Medulla oblongata (tissue), 1 donor: ENCODE measurements at regions not wholly inside any gene's neighbourhood (a gene's known extent, or its start where the extent isn't known, plus 50 kb on each side); places are given as distances from the start of the nearest gene placed in this dataset.
"Not testable (repeated sequence)": the region's sequence is repeated elsewhere in the genome, so short reads cannot be mapped to it uniquely, and the experiment has no call there.

Experiments used
- DNase-seq: peaks from one replicate; pipeline ENCODE4 v3.0.0-alpha.2; 2015; ENCODE audit errors: extremely low spot score

DNA sequence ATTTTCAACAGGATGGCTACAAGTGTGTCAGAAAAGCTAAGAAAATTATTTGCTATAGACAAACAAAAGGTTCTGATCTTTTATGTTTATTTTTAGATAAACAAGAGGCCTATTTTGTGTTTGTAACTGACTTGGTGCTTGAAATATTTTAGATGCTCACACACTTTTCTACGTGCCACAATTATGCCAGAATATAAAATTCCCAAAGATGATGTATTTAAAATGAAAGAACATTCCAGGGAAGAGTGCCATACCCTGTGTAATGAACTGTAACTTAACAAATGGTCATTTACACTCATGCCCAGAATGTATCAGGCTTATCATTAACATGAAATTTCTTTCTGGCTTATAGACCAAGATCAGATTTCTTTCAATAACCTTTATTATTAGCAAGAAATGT lies 144.9 kb upstream of the MTPN start:
- no peak for DNase-seq

- DNase-seq, result no peak
Observed at GRCh38 chr7:136117539-136117938, 140.4 kb upstream of the MTPN start.

DNA sequence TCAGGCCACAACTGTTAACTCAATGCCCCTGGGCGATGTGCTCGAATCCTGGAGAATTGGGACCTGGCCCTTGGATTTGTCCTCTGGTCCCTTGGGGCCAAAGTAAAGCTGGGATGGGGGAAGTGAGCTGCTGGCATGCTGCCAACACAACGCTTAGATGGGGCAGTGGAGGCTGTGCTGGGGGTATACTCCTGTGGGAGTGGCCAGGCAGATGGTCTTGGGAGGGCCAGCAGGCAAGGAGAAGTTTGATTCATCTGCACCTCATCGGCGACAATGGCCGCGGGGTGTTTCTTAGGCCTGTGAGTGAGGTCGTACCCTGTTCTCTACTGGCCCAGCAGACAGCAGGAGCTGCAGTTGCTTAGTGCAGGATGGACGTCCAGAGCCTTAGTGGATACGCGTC lies 139.0 kb upstream of the MTPN start:
- no peak for DNase-seq

DNA sequence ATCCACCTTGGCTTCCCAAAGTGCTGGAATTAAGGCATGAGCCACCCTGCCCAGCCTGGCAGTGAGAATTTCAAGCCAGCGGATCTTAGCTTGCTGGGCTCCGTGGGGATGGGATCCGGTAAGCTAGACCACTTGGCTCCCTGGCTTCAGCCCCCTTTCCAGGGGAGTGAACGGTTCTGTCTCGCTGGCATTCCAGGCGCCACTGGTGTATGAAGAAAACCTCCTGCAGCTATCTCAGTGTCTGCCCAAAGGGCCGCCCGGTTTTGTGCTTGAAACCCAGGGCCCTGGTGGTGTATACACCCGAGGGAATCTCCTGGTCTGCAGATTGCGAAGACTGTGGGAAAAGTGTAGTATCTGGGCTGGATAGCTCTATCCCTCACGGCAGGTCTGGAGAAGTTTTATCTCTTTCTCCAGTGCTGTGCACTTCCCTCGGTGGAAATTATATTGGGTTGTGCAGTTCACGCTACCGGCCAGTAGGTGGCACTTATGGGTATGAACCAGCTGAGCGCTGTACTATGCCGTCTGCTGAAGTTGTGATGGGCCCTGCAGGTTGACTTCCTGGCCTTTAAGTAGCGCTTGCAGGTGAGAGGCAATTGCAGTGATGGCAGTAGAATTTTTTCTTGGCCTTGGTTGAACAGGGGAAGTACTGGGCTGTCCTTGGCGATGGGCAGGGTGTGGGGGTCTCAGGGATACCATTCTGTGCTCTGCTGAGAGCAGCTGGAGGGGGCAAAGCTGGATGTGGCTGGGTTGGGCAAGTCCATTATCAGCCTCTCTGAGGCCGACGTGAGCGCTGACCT lies 138.0 kb upstream of the MTPN start:
- DNase-seq, result peak; percentile 21

DNA sequence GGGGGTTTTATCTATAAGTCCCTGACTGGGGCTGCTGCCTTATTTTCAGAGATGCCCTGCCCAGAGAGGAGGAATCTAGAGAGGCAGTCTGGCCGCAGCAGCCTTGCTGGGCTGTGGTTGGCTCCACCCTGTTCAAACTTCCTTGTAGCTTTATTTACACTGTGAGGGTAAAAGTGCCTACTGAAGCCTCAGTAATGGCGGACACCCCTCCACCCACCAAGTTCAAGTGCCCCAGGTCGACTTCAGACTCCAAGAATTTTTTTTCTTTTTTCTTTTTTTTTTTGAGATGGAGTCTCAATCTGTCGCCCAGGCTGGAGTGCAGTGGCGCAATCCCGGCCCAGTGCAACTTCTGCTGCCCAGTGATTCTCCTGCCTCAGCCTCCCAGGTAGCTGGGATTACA lies 137.3 kb upstream of the MTPN start:
- not testable (repeated sequence) for DNase-seq

GRCh38 chr7:136109037-136109436 lies 131.9 kb upstream of the MTPN start:
- DNase-seq, result not testable (repeated sequence)

DNA sequence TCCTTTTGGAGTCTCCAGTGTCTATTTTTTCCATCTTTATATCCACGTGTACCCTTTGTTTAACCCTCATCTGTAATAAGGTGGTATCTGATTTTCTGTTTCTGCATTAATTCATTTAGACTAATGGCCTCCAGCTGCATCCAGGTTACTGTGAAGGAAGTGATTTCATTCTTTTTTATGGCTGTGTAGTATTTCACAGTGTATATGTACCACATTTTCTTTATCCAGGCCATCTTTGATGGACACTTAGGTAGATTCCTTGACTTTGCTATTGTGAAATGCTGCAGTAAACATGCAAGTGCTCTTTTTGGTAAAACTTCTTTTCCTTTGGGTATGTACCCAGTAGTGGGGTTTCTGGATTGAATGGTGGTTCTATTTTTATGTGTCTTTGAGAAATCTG lies 128.0 kb upstream of the MTPN start:
- DNase-seq, result no peak

DNA sequence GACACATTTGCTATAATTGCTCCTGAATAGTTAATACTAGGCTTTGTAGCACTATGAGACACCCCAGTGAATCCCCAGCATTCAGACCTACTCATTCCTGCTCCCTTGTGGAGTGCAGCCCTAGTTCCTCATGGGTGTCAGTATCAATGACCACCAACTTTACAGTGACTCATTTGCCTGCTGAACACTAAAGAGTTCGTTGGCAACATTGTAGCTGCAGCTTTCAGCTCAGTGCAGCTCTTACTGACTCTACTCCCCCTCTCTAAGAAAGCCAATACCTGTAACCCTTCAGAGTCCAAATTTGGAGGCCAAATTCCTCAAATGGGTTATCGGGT lies 127.1 kb upstream of the MTPN start:
- DNase-seq, result no peak

DNA sequence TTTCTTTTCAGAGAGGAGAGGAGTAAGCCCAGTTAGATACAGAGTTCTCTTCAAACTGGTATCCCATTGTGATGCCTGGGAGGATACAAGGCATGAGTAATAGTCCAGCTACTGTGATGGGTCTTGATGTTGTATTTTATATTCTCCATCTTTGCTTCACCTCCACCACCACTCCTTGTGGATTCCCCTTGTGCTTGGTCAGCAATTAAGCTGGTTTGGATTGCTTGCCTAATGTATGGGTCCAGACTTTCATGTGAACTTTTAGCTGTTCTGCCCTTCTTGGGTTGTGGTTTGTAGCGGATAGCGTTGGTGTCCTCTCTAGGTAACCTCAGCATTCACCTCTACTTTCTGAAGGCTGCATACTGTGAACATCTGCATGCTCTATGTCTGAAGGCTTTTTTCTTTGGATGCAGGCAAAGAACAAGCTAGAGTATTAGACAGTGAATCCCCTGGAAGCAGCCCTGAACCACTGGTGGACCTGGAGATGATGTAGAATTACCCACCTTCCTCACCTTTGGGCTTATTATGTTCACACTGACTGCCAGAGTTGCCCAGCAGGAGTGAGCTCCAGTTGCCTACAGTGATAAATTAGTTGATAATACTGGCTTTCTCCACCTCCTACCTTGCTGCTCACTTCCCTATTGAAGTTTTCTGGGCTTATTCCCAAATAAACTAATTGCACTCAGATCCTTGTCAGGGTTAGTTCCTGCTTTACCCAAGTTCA lies 126.5 kb upstream of the MTPN start:
- no peak for DNase-seq

DNA sequence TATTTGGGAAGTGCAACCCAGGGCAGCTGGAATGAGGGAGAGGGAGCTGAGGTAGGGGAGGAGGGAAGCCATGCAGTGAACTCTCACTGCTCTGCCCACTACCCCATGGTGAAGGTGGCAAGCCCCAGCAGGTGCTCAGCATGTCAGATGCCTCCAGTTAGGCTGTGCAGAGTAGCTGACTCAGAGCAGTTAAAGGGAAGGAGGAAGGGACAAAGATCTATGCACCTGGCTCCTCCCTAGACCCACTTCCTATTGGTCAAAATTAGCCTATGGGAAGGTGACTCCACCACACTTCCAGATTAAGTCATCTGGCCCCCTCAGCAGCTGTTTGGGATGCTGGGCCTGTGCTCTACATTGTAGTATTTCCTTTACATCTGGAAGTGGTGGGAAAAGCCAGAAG lies 125.7 kb upstream of the MTPN start:
- no peak for DNase-seq

DNA sequence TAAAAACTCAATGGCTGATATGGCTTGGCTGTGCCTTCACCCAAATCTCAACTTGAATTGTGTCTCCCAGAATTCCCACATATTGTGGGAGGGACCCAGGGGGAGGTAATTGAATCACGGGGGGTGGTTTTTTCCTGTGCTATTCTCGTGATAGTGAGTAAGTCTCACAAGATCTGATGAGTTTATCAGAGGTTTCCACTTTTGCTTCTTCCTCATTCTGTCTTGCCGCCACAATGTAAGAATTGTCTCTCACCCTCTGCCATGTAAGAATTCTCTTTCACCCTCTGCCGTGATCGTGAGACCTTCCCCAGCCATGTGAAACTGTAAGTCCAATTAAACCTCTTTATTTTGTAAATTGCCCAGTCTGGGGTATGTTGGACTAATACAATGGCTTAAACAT lies 115.6 kb upstream of the MTPN start:
- not testable (repeated sequence) for DNase-seq

DNA sequence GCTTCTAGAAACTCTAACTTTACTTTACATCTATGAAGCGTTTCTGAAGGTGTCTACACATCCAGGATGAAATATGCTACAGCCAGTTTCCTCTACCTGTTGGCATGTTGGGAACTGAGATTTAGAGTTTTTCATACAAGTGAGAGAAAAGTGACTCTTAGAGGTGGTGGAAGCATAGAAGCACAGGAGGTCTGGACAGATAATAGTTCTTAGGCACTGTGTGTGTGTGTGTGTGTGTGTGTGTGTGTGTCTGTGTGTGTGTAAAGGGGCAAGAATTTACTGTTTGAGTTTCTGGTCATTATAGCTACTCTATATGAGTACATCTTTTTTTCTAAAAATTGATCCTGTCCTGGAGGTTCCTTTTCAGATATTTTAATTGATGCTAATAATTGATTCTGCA lies 110.7 kb upstream of the MTPN start:
- no peak for DNase-seq

- peak; percentile 98 for DNase-seq
Observed at GRCh38 chr7:136086712-136087111, 109.6 kb upstream of the MTPN start.

GRCh38 chr7:136079934-136080333 lies 102.8 kb upstream of the MTPN start:
- DNase-seq, result no peak

DNA sequence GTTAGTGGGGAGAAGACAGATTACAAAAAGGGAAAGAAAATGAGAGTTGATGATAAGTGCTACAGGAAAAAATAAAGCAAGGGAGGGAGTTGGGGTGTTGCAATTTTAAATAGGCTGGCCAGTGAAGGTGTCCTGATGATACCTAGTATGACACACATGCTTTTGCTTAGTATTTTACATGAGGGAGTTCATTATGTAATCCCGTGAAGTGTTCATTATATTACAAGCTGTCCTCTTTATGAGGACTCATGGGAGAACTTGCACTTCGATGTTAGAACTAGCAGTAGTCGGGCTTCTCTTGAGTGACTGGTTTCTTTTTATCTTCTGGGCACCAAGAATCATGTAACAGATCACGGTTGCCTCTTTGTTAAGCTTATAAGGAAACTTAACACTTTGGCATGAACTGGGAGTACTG lies 102.3 kb upstream of the MTPN start:
- no peak for DNase-seq

DNA sequence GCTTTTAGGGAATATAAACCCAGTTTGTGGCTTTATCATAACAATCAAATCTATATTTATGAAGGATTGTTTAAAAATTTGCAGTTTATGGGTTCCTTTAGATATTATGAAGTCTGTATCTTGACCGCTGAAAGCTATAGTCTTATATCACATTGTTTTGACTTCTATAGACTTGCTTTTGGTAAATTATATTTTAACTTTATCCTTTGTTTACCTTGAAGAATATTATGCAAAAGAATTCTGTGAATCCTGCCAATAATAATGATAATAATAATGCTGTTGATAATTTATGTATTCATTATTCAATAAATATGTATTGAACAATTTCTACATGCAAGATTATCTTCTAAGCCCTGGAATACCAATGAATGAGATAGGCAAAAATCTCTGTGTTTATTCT lies 101.9 kb upstream of the MTPN start:
- DNase-seq, result no peak

DNA sequence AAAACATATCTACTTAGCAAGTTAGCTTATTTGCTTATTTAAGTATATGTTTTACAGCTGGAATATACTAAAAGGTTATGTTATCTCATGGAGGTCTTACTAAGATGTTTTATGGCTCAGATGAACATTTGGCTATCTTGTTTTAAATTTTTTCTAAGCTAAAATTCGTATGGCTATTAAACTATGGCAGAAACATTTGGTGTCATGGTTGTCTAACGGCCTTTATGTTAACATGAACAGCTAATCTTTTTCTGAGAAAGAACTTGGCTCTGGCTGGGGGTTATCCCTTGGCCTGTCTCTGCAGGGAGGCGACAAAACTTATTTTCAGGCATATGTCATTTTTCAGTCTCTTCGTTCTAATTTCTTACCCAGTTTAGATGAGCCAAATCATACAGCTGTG lies 101.5 kb upstream of the MTPN start:
- no peak for DNase-seq

- no peak for DNase-seq
Observed at GRCh38 chr7:136076954-136077353, 99.8 kb upstream of the MTPN start.

- DNase-seq, result no peak
Observed at GRCh38 chr7:136074843-136075242, 97.7 kb upstream of the MTPN start.

- DNase-seq, result no peak
Observed at GRCh38 chr7:136072447-136072846, 95.3 kb upstream of the MTPN start.

- no peak for DNase-seq
Observed at GRCh38 chr7:136070736-136071505, 93.8 kb upstream of the MTPN start.

DNA sequence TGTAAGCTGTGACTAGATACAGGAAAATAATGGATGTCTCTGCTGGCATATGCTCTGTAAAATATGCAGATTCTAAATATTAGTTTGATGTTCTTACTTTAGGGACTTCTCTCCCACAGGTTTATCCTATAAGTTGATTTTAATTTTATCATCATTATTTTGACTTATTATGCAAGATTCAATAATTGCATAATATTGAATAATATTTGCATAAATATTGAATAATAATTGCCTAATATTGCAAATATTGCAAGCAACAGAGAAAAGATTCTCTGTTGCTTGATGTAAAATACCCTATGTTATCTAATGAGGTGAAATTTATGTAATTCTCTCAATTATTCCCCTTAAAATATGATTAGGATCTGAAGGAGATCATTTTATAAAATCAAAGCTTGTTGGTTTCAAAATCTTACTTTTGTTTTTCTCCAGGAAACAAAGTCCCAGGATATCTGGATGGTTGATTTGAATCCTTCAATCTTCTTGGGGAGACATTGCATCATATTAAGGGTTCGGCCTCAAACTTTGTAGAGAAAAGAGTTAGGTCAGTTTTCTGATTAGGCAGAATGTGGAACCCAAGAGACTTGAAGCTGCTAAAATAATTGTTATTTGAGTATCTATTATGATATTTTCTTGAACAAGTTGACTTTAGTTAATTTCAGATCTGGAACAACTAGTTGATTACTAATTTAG lies 92.8 kb upstream of the MTPN start:
- DNase-seq, result no peak
